Suppressor macrophage (primary cell): ENCODE measurements at regions not wholly inside any gene's neighbourhood (a gene's known extent, or its start where the extent isn't known, plus 50 kb on each side); places are given as distances from the start of the nearest gene placed in this dataset.

Experiments
- DNase-seq, 4 experiments: peaks; one replicate each; pipeline ENCODE4 v3.0.0-alpha.2; 2020 to 2022

DNA sequence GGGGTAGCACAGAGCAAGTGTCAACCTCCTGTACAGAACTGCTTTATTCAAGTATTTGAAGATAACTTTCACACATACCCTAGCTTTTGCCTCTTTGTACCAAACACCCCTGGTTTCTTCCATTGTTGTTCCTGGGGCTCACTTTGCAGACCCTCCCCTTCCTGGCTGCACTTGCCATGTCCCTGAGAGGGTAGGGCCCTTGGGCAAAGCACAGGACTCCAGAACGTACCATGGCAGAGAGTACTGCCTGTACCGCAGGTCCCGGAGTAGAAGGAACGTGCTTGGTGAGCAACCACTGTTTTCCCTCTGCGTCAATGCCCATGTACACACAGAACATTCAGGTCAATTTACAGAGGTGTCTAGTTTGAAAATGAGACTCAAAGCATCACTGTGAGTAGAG lies 290.4 kb downstream of the EN1 start:
- no peak for DNase-seq

DNA sequence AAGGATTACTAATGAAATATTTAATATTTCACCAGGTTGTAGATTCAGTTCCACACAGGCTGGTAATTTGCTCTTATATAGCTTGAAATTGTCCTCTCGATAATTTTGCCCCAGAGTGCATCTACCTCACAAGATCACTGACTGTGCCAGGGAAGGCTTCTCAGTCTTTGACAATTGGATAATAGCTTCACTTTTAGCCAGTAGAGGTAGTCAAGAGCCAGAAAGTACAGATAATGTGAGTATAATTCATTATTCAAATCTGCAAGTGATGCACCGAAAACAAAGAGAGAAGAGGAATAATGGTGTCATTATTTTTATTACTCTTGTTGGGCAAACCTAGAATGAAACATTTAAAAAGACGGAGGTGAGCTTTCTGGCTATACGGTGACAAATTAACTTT lies 292.8 kb downstream of the EN1 start:
- no peak for DNase-seq

DNA sequence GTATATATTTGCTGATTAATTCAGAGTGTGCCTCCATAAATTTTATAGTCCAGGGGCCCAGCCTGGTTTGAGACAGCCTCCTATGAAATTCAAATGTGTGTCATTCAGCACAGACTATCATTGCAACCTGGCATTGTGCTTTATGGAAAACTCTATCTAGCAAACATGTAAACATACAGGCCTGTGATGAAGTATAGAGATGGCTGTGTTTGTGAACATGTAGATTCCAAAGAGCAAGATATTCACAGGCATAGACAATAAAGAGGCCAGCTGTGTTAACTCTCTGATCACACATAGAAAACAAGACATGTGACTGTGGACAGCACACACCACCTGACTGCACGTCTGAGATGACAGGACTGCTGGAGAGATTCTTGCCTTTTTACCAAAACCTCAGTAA lies 297.9 kb downstream of the EN1 start:
- DNase-seq, result no peak

DNA sequence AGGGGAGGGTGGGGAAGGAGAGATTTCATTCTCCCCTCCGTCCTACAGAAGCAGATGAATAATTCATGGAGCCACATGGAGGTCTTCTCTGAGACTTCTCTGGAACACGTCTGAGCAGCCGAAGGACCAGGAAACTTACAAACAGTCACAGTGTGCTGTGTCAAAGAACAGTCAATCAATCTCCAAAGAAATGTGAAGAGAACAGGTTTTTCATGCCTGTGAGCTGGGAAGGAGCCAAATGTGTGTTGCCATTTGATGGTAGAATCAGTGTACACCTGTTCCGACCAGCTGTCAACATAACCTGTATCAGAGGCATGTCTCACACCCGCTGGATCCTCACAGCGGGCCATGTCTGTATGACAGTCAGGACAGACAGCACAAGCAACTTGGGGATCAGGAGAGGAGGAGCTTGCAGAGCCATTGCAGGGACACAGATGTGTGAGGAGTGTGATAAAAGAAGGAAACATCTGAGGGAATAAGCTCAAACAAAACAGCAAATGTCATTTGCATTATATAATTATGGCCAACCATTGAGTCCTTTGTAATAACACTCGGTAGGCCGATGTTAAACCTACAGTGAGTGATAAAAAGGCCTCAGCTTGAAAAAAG lies 298.5 kb downstream of the EN1 start:
- no peak for DNase-seq

DNA sequence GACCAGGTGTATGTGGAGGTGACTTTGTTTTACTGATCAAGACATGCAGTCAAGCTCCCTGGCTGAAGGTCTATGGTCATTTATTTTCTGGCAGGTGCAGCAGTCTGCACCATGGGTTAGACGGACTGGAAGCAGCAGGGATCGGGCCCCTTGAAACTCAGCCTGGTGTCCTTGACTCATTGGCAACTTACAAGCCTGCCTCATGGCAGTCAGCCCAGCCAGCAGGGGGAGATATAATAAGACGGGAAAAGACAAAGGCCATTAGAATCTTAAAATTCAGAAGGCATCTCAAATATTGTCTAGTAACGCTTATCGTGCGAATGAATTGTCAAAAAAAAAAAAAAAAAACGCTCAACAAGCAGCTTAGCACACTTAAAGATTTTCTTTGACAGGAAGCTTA lies 308.2 kb downstream of the EN1 start:
- DNase-seq, result peak; percentile 1 to 33 (median 16)

DNA sequence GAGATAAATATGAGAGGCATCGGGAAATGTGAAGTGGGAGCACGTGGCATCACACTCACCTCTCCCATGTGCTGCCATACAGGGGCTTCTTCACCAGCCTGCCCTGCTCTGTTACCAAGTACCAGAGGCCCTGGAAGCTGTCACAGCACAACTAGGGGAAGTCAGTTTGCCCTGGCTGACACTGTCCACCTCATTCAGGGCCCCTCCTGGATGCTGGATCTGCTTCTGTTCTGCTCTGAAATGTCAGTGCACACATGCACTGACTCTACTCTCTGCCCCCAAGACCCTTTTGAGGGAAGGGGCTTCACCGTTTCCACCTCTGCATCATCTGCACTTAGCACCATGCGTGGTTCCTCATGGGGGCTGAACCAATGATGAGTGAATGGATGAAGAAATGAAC lies 311.1 kb downstream of the EN1 start:
- no peak for DNase-seq

DNA sequence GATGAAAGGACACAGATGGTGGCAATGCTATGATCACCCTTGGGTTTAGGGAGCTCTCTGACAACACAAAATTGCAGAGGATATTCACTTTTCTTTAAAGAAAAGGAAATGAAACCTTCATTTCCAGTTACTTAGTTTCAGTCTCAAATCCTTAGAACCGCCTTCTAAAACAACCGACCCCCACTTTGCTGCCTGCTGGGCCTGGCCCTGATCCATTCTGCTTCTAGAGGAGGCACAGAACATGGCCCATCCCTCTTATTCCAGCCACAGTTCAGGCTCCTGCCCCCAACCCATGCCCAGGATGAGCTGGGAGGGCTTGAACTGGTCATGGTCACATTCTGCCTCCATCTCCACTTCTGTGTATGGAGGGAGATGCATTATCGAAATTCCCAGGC lies 311.6 kb downstream of the EN1 start:
- DNase-seq, result no peak

DNA sequence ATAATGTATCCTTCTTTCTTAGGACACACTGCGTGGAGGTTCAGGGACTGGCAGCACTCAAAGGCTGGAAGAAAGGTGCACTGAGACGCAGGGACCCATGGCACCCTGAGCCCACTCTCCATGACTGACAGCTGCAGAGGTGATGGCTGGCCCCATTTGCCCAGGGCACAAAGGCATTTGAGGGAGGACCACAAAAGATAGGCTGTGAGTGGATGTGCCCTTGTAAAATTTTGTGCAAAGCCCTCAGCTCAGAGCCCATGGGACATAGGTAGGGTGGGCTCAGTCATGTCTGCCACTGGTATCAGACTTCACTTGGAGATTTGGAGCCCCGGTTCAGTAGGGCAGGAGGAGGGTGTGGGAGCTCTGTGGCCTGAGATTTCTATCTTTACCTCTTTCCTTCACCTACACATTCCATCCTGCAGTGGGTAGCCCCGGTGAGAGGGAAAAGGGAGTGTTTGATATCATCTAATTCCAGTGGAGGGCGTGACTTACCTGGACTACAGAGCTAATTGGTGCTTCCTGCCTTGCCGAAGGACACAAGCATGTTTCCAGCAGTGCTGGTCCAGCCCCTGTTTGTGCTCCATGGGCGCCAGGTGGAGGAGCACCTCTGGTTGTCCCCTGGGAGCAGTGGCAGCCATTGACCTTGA lies 312.2 kb downstream of the EN1 start:
- DNase-seq, result no peak

DNA sequence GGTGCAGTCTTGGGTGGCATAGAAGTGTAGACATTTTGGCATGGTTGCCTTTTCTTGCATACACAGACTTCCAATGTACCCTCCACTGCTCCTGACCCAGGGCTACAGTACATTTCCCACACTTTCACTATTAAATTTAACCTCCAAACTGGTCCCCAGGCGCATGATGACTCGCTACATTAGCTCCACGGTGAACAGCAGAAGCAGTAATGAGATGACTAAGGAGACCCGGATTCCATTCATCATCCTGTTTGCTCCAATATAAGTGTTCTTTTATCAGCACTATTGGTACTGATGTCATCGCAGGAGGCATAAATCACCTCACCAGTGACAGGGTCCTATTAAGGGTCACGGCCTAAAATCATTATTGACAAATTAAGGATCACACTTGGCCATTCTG lies 316.5 kb downstream of the EN1 start:
- DNase-seq, result no peak

DNA sequence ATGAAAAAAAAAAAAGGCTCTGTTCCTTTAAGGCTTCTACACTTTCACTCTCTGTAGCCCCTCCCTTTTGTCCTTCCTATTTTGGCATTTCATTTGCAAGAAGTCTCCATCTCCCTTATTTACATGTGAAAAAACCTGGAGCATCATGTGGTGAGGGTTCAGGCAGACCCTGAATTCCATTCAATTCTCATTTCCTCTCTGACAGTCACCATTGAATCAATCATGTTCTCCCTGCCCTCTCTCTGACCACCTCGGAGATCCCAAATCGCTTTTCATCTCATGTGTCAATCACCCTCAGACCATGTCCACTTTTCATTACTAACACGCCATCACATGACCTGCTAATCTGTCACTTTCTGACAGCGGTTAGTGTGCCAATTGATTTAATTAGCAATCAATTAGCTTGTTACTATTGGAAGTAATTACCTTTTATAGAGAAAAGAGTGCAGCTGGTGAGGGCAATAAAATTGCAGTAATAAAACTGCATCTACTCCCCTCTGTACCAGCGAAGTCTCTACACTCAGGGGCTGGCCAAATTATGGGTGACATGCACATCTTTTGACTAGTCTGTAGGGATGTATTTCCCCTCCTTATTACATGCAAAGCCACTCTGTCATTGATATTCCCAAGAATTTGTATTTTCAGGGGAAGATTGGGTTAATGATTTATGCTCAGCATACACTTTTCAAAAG lies 317.4 kb downstream of the EN1 start:
- no peak for DNase-seq

DNA sequence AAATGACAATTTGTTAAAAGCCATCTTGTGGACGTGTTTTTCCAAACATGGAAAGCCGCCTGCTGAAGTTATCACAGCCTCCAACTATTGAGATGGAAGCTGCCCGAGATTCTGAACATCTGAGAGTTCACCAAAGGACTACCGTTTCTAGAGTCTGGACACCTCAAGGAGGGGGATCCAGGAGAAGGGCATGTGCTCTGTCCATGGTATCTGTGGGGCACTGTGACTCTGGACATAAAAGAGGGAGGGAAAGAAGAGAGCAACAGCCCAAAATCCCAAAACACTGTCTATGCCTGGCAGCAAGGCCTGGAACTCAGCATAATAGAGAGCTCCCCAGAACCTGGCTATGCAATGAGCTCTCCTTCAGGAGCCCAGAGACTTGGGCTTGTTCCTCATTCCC lies 319.9 kb downstream of the EN1 start:
- no peak for DNase-seq

DNA sequence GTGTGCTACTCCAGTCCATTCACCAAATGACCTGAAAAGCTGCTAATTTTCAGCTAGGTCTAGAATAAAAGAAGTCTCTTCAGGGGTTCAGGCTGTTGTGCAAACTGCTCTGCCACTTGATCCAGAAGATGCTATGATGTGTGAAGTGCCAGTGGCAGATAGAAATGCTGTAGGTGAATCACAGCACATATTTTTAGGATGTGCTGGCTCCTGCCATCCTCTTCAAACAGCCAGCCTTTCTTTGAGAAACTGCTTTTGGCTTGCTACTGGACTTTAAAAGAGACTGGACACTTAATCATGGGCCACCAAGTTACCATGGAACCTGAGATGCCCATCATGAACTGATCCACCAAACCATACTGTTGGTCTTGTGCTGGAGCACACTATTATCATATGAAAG lies 322.1 kb downstream of the EN1 start:
- DNase-seq, result no peak

DNA sequence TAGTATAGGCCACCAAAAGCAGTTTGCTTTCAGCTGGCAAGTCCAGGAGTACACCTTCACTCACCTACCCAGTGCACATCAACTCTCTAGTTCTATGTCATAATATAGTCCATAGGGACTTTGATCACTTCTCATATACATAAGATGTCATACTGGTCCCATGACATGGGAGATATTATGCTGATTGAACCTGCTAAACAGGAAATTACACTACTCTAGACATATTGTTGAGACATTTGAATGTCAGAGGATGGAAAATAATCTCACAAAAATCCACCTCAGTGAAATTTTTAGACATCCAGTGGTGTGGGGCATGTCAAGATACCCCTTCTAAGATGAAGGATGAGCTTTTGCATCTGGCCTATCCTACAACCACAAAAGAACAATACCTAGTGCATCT lies 322.5 kb downstream of the EN1 start:
- DNase-seq, result no peak

DNA sequence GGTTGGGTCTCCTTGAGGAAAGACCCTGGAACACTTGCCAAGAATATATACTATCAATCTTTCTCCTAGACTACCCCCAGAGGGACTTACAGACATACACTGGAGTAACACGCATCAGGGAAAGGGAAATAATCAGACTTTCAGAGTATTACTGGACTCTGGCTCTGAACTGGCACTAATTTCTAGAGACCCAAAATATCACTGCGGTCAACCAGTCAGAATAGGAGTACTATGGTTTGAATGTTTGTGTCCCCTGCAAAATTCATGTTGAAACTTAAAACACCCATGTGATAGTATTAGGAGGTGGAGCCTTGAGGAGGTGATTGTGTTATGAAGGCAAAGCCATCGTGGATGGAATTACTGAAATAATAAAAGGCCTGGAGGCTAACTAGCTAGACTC lies 323.7 kb downstream of the EN1 start:
- no peak for DNase-seq

DNA sequence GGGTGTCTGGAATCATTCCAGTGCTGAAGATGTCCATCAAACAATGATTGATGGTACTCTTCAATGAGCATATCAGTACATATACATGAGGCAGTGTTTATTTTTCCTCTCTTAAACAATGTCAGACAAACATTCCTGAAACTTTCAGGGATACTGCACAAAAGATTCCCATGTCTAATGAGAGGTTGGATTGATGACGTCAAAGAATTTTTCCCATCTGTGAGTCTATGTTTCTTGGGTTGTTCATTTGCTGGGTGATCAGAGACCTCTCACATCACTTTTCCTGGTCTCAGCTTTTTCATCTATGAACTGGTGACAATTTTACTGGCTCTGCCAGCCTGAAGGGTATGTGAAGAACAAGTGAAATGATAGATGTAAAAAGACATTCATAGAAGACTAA lies 325.5 kb downstream of the EN1 start:
- DNase-seq, result no peak

DNA sequence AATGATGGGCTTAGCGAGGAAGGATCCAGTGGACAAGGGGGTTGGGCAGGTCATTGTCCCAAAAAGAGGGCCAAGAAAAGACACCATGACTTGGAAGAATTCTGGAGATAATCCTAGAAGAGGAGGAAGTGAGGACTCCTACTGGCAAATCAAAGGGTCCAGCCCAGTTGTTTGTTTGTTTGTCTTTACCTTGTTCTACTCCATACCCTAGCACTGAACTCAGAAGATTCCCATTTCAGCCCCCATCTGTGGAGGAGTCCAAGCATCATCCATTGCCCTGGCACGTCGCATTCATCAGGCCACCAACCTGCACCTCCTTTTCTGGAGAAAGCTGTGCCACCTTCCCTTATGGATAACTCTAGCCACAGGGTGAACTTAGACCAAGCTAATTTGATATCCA lies 326.2 kb downstream of the EN1 start:
- no peak for DNase-seq

DNA sequence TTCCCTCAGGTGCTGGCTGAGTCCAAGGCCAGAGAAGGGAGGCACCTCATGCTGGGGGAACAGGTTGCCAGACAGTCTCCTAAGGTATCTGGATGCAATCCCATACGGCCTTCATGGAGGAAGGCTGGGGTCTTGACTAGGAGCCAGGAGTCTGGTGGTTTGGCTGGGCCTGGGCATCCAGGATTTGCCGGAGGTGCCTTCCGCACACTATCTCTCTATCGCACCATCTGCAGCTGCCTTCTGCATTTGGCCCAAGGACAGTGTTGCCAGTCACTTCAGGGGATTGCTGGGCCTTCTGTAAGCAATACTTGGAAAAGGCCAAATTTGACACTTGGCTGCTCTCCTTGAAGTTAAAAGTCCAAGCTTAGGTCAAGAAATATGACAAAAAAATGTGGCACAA lies 327.2 kb downstream of the EN1 start:
- no peak for DNase-seq

DNA sequence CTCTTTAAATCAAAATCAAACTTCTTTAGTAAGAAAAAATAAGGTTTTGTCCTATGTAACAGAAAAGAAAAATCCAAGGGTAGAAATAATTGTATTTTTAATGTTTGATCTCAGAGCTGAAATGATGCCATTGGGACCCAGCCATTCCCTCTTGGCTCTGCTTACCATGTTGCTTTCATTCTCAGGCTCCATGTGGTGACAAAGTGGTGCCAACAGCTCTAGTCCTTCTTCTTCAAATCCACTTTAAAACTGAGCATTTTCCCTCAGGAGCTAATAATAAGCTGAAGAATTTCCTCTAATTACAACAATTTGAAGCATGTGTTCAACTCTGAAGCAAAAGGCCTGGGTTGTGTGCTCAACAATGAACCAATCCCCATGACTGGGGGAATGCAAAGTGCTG lies 327.9 kb downstream of the EN1 start:
- DNase-seq, result no peak

DNA sequence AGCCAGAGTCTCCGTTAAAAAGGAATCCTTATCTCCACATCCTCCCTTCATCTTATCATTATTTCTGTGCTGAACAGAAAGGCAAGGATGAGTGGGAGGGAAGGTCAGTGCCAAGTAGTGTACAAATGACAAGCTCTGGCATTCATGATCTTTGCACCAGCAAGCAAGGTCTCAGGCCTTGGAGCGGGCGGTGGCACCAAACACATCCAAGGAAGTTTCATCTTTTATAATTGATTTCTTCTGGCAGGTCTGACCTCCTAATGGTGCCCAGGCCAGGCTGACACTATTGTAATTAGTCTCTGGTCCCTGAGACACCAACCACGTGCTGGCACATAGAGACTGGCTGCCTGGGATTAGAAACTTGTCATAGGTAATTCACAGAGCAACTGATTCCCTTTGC lies 336.6 kb downstream of the EN1 start:
- DNase-seq, result no peak

DNA sequence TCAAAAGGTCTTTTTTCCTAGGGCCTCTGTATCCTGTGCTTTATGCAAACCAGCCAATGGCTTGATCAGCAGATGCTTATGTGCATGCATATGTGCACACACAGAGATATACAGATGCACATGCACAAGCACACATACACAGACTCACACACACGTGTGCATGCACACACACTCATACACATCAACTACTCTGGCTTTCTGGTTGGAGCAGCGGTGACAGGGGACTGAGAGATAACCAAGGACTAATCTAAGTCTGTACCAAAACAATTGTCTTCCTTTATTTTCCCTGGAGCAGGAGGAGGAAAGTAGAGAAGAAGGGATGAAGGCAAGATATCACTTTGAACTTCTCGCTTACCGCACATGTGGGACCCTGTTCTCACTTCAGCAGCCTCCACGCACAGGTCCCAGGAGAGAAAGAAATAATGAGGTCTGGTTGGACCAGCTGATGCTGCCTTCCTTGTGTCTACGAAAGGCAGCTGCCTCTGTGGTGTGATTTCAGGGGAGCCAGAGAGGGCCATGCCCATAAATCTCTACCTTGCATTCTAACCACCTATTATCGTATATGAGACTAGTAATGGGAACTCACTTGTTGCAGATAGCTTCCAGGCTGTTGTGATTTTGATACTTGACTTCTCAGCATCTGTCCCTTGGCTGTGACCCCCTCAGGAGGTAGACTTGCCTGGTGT lies 338.0 kb downstream of the EN1 start:
- no peak for DNase-seq

DNA sequence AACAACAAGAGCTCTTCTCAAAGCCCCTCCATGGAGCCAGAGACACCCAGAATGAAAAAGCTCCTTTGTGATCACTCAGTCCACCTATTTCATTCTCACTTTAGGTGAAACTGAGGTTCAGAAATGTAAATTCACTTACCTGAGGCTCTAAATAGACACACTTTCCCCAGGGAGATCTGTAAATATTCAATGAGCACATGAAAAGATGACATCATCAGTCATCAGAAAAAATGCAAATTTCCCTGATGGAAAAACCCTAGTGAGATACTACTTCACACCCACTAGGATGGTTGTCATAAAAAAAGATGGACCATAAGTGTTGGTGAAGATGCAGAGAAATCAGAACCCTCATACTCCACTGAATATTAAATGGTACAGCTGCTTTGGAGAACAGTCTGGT lies 339.2 kb downstream of the EN1 start:
- no peak for DNase-seq

DNA sequence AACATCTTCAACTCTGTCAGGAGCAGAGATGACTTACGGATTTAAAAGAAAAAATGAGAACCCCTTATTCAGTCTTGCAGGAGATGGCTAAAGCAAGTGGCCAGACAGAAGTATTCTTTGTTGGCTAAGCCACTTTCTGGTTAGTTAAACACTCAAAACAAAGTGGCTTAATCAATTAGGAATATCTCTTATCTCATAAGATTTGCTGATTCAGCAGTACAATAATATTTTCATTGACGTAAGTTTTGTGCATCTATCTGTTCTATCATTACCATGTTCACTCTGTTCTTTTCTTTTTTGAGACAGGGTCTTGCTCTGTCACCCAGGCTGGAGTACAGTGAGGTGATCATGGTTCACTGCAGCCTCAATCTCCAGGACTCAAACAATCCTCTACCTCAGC lies 342.0 kb downstream of the EN1 start:
- no peak for DNase-seq

DNA sequence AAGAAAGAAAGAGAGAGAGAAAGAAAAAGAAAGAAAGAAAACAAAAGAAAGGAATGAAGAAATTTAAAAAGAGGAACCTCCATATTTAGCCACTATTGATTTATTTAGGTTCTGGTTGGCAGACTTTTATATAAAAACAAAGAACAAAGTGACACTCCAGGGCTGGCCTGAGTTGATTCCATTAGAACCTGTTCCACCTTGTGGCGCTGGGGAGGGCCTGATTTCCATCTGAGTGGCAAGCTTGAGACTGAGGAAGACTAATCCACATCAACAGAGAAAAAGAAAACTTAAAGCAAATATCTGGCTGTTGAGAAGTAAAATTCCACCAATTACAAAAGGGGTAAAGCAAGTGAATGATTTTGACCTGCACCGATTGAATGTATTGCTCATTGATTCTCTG lies 345.3 kb downstream of the EN1 start:
- no peak for DNase-seq

DNA sequence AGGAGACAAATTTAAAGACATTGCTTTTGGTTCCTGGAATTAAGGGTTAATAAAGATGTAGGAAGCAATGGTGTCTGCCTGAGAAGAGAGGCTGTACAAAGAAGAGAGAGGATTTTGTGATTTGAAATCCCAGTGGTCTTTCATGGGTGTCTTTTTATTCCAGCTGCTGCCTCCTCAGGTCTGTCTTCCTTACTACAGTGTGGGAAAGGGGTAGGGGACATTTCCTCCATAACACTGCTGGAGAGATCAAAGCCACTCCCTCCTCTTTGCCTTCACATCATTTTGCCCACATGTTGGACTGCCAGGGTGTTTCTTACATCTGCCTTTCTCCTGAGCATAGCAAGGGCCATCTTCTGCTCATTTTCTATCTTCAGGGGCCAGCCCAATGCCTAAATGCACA lies 348.5 kb downstream of the EN1 start:
- DNase-seq, result no peak
